DND-41 (cell line): ENCODE measurements at regions not wholly inside any gene's neighbourhood (a gene's known extent, or its start where the extent isn't known, plus 50 kb on each side); places are given as distances from the start of the nearest gene placed in this dataset.
"Not testable (repeated sequence)": the region's sequence is repeated elsewhere in the genome, so short reads cannot be mapped to it uniquely, and the experiment has no call there.

Source experiments
- ATAC-seq: fragments of 200-7000 bp; cut with Tn5 transposase; 3 replicates; pipeline ENCODE4 v1.9.1; 2021; ENCODE audit warnings: low read depth; ENCODE audit not compliant: insufficient read depth
- DNase-seq: peaks from one replicate; pipeline ENCODE4 v3.0.0-alpha.2; 2020
- H2AFZ ChIP-seq: 2 replicates; pipeline ENCODE4 v1.6.0; 2012; ENCODE audit warnings: low read depth, low read length
- H3K27ac ChIP-seq: 2 replicates; pipeline ENCODE4 v1.5.1; 2012; ENCODE audit warnings: low read length, inconsistent platforms
- H3K27me3 ChIP-seq: fragments of 200-600 bp; sonication (generic); 2 replicates; pipeline ENCODE4 v1.6.0; 2012; ENCODE audit warnings: low read length, mild to moderate bottlenecking, inconsistent platforms; ENCODE audit not compliant: insufficient read depth, poor library complexity
- H3K36me3 ChIP-seq: 2 replicates; pipeline ENCODE4 v1.5.1; 2012; ENCODE audit warnings: low read length, inconsistent platforms; ENCODE audit not compliant: insufficient read depth
- H3K4me1 ChIP-seq: 2 replicates; pipeline ENCODE4 v1.5.1; 2012; ENCODE audit warnings: mild to moderate bottlenecking, low read length; ENCODE audit not compliant: insufficient read depth
- H3K4me2 ChIP-seq: 2 replicates; pipeline ENCODE4 v1.6.0; 2012; ENCODE audit warnings: mild to moderate bottlenecking, moderate library complexity, low read length, inconsistent platforms; ENCODE audit not compliant: insufficient read depth
- H3K4me3 ChIP-seq, 2 experiments: fragments of 200-600 bp in 1 of 2; shearing (Covaris generic) in 1 of 2; 2 replicates each; pipeline ENCODE4 v1.5.1; 2012 to 2016; ENCODE audit warnings: inconsistent platforms in 2 of 2, low read length in 2 of 2, mild to moderate bottlenecking in 2 of 2, low read depth in 1 of 2, moderate library complexity in 1 of 2
- H3K79me2 ChIP-seq: 2 replicates; pipeline ENCODE4 v1.6.0; 2012; ENCODE audit warnings: low read length, inconsistent platforms; ENCODE audit not compliant: insufficient read depth
- H3K9ac ChIP-seq: 2 replicates; pipeline ENCODE4 v1.6.0; 2012; ENCODE audit warnings: low read depth, mild to moderate bottlenecking, inconsistent platforms, low read length, moderate library complexity
- H3K9me3 ChIP-seq: 2 replicates; pipeline ENCODE4 v1.5.1; 2012; ENCODE audit warnings: low read length, moderate library complexity, mild to moderate bottlenecking, inconsistent platforms; ENCODE audit not compliant: insufficient read depth, severe bottlenecking
- H4K20me1 ChIP-seq: 2 replicates; pipeline ENCODE4 v1.6.0; 2012; ENCODE audit warnings: low read length; ENCODE audit not compliant: insufficient read depth
- CTCF ChIP-seq: IDR thresholded peaks from 2 replicates; pipeline ENCODE4 v1.5.1; 2012; ENCODE audit warnings: borderline replicate concordance, low read length, moderate library complexity, mild to moderate bottlenecking; ENCODE audit not compliant: poor library complexity, severe bottlenecking; ENCODE audit errors: extremely low read depth
- EZH2 ChIP-seq: IDR thresholded peaks from 3 replicates; pipeline ENCODE4 v1.6.1; 2012; ENCODE audit warnings: borderline replicate concordance, low read depth, mild to moderate bottlenecking, moderate library complexity, low read length, inconsistent platforms; ENCODE audit not compliant: severe bottlenecking

DNA sequence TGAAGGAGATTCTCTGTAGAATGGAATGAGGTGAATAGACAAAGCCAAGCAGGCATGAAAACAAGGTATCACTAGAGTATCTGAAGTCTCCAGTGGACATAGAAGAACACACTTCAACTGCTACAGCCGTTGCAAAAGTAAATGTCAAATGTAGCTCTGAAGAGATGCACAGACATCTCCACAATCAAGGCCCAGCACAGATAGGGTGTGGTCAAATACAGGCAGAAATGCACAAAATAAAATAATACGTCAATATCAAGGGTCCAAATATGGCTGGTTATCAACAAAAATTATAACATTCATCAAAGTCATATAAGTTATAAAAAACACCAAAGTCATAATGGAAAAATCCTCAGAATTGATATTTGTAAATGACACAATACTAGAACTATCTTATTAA lies 1107.3 kb downstream of the TMEM121 start:
- Histone ChIP-seq H3K36me3 (no peaks in the 10 kb centered on the region), H3K4me1 (peaks cover 35% of the 10 kb centered on the region), H3K27me3 (no peaks in the 10 kb centered on the region), H2AFZ (no peak overlapping the region), H3K9me3 (no peaks in the 10 kb centered on the region), H3K79me2 (no peaks in the 10 kb centered on the region), H3K4me3 (no peak overlapping the region), H4K20me1 (no peaks in the 10 kb centered on the region), H3K9ac (no peak overlapping the region), H3K4me2 (no peak overlapping the region), H3K27ac (no peak overlapping the region)
- TF ChIP-seq CTCF (no peak), EZH2 (no peak)
- ATAC-seq: no peak
- no peak for DNase-seq

GRCh38 chr14:106635569-106635968 lies 1109.2 kb downstream of the TMEM121 start:
- TF ChIP-seq EZH2 (no peak), CTCF (no peak)
- Histone ChIP-seq H3K4me2 (no peak overlapping the region), H2AFZ (no peak overlapping the region), H3K4me3 (no peak overlapping the region), H3K36me3 (no peaks in the 10 kb centered on the region), H3K79me2 (no peaks in the 10 kb centered on the region), H3K9ac (no peak overlapping the region), H4K20me1 (no peaks in the 10 kb centered on the region), H3K27ac (no peak overlapping the region), H3K27me3 (no peaks in the 10 kb centered on the region), H3K9me3 (no peaks in the 10 kb centered on the region), H3K4me1 (peaks cover 32% of the 10 kb centered on the region)
- no peak for ATAC-seq
- DNase-seq: no peak

GRCh38 chr14:106638786-106639452 lies 1112.5 kb downstream of the TMEM121 start:
- ATAC-seq: peak; percentile 78
- H3K9me3 ChIP-seq, H3K27me3 ChIP-seq, H3K79me2 ChIP-seq, H3K36me3 ChIP-seq, H3K4me3 ChIP-seq, H2AFZ ChIP-seq, H4K20me1 ChIP-seq: not testable (repeated sequence)
- peak; percentile 65 for DNase-seq
- H3K9ac ChIP-seq: peak overlapping the region; percentile 32; the same call in 1 of the 2 replicates
- peak overlapping the region; percentile 72 for H3K27ac ChIP-seq
- H3K4me2 ChIP-seq: peak overlapping the region; percentile 39; the same call in 1 of the 2 replicates
- peaks cover 29% of the 10 kb centered on the region for H3K4me1 ChIP-seq

DNA sequence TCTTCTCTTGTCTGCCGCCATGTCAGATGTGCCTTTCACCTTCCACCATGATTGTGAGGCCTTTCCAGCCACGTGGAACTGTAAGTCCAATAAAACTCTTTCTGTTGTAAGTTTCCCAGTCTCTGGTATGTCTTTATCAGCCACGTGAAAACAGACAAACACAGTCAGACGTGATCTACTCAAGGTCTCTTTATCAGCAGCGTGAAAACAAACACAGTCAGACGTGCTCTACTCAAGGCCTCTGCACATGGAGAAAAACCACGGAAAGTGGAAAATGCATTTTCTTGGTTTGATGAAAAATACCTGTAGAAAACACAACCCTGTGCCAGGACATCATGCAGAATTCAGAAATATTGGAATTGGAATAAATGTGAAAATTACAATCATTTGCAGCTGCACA lies 1115.7 kb downstream of the TMEM121 start:
- Histone ChIP-seq H3K79me2 (no peaks in the 10 kb centered on the region), H3K36me3 (no peaks in the 10 kb centered on the region), H3K27me3 (no peaks in the 10 kb centered on the region), H3K4me3 (no peak overlapping the region), H3K4me2 (no peak overlapping the region), H2AFZ (no peak overlapping the region), H3K9ac (no peak overlapping the region), H3K4me1 (peaks cover 28% of the 10 kb centered on the region), H4K20me1 (no peaks in the 10 kb centered on the region), H3K27ac (peak overlapping the region; percentile 53), H3K9me3 (no peaks in the 10 kb centered on the region)
- DNase-seq: no peak
- TF ChIP-seq EZH2: no peak
- TF ChIP-seq CTCF: no peak
- ATAC-seq: no peak

GRCh38 chr14:106642971-106643370 lies 1116.6 kb downstream of the TMEM121 start:
- Histone ChIP-seq H3K27ac (peak overlapping the region; percentile 53; the same call in 1 of the 2 replicates), H3K4me1 (peaks cover 19% of the 10 kb centered on the region)
- not testable (repeated sequence) for H4K20me1 ChIP-seq, H3K27me3 ChIP-seq, H3K9me3 ChIP-seq, H3K79me2 ChIP-seq, DNase-seq, H3K9ac ChIP-seq, H3K4me3 ChIP-seq, H3K4me2 ChIP-seq, H3K36me3 ChIP-seq, H2AFZ ChIP-seq
- ATAC-seq: peak; percentile 54

DNA sequence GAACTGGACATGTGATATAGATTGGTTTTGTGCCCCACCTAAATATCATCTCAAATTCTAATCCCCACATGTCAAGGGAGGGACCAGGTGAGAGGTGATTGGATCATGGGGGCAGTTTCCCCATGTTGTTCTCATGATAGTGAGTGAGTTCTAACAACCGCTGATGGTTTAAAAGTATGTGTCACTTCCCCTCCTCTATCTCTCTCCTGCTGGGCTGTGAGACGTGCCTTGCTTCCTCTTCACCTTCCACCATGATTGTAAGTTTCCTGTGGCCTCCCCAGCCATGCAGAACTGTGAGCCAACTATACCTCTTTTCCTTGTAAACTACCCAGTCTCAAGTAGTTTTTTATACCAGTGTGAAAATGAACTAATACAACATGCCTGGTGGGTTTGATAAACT lies 1122.5 kb downstream of the TMEM121 start:
- ATAC-seq, H3K27me3 ChIP-seq, H3K4me2 ChIP-seq, H4K20me1 ChIP-seq, H3K36me3 ChIP-seq, DNase-seq, H2AFZ ChIP-seq, H3K9me3 ChIP-seq, H3K79me2 ChIP-seq, H3K9ac ChIP-seq, H3K4me3 ChIP-seq: not testable (repeated sequence)
- Histone ChIP-seq H3K4me1 (peaks cover 28% of the 10 kb centered on the region), H3K27ac (0 out of 2 replicates have a peak overlapping the region, but pooled peaks have one; percentile 6)
